HG03095 (cell line): ENCODE measurements at regions not wholly inside any gene's neighbourhood (a gene's known extent, or its start where the extent isn't known, plus 50 kb on each side); places are given as distances from the start of the nearest gene placed in this dataset.
A peak's percentile ranks its signal among the peaks of the same experiment; 100 is the strongest.

ENCODE experiments used
- ATAC-seq: cut with Tn5 transposase; IDR thresholded peaks from one replicate; pipeline ENCODE4 v1.9.1; 2021; ENCODE audit warnings: moderate library complexity; ENCODE audit not compliant: unreplicated experiment

GRCh38 chrX:40197071-40197470, 99.3 kb upstream of the BCOR start:
- no peak for ATAC-seq

DNA sequence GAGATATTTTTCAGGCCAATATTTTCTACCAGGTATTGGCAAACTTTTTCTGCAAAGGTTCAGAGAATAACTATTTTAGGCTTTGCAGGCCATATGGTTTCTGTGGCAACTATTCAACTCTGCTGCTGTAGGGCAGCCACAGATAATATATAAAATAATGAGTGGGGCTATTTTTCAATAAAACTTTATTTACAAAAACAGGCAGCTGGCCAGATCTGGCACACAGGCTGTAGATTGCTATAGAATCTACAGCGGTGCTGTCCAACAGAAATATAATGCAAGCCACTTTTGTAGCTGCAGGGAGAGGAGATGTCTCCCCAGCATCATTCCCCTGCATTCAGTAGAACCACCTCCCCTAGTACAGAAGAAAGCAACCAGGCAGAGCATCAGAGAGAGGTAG, 97.6 kb upstream of the BCOR start:
- no peak for ATAC-seq

GRCh38 chrX:40192196-40192595, 94.4 kb upstream of the BCOR start:
- no peak for ATAC-seq

DNA sequence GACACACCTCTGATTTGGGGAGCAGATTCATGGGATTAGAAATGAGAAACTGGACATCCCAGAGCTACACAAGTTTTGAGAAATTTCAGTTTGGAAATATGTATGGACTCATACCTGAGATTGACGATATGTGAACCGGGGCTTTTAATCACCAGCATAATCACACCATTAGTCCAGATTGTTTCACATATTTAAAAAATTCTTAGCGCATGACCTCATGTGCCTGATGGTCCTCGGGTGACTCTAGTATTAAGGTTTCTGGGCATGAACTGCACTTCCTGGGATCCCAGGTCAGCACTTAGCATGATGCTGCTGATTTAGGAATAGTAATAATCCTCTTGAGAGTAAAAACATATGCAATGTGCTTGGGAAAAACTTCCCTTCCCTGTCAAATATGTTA, 91.9 kb upstream of the BCOR start:
- ATAC-seq = no peak

- ATAC-seq = no peak
Measured at GRCh38 chrX:40188573-40189417, 91.0 kb upstream of the BCOR start.

- ATAC-seq = no peak
Measured at GRCh38 chrX:40184968-40185367, 87.2 kb upstream of the BCOR start.

DNA sequence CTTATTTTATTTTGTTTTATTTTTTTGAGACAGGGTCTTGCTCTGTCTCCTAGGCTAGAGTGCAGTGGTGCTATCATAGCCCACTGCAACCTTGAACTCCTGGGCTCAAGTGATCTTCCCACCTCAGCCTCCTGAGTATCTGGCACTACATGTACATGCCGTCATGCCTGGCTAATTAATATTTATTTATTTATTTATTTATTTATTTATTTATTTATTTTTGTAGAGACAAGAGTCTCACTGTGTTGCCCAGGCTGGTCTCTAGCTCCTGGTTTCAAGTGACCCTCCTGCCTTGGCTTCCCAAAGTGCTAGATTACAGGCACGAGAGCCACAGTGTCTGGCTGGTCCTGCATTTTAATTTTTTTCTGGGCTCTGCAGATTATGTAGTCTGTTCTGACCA, 84.9 kb upstream of the BCOR start:
- ATAC-seq = no peak

GRCh38 chrX:40182095-40182494, 84.3 kb upstream of the BCOR start:
- no peak for ATAC-seq

GRCh38 chrX:40179283-40179682, 81.5 kb upstream of the BCOR start:
- no peak for ATAC-seq

DNA sequence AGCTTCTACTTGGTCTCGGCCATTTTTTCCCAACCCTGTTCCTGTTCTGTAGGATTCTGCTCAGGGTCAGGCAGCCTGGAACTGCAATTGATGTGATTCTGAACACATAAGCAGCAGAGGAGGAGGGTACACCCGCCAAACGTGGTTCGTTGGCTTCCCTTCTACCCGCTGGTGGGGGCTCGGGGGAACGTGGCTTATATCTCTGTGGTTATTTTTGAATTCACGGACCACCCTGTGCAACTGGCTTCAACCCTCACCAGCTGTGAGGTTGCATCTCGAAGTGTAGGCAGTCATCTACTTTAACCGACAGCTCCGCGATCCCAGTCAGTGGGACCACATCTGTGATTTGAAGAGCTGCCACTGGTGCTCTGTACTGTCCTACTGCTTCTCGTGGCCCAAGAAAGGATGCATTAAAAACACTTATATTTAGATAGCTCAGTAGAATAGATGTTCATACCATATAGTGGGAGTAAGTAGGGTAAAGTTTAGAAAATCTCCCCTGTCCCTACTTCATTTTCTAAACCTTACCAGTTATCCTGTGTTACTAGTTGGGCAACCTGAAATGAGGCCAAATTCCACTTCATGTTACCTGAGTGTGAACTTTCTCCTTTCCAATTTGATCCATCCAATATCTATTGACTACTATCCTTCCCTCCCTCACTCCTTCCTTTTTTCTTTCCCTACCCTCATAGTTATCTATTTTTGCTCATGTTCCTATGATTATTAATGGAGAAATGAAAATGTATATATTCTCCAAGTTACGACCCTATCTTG, 80.4 kb upstream of the BCOR start:
- ATAC-seq = no peak

GRCh38 chrX:40177489-40177888, 79.7 kb upstream of the BCOR start:
- no peak for ATAC-seq

DNA sequence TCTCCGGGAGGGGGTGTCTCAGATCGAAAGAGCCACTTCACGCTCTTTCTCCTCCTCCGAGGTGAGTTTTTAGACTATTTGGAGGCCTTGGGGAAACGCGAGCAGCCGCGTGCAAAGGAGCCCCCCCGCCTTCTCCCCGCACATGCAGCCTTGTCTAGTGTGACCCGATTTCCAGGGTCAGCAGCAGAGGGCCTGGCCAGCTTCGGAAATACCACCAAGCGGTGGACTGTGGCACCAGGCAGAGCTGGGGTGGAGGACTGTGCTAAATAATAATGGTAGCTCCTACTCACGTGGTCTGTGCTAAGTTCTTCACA, 79.3 kb upstream of the BCOR start:
- no peak for ATAC-seq

GRCh38 chrX:40176351-40177116, 78.8 kb upstream of the BCOR start:
- ATAC-seq = no peak

DNA sequence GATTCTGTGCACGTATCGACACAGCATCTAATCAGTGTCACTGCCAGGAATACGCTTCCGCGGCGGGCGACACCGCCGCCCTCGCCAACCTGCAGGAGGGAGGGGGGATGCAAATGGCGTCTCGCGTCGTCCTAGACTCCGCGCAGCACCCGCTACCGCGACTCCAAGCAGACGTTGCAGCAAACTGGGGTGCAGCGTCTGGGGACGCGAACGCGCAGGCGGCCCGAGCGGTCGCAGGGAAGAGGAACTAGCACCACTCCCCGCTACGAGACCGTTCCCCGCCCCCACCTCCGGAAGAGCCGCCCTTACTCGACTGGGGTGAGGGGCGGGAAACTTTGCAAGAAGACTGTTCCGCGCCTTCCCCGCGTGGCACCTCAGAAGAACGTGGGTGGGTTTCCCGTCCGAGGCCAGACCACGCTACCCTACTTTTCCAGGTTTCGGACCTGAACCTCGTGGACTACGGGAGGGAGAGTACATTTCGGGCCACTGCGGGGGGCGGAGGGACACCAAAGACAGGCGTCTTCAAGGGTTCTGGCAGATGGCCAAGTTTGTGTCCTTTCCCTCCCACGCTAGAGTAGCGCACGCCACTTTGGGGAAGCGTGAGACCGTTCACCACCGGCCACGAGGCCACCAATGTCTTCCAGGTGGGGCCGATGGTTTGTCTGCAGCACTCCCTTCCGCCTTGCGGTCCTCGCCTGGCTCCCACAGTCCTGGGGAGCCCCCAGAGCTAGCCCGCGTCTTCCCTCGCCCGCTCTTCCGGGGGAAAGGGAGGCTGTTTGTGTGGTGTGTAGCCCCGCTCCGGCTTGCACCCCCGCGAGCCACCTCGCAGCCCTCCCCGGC, 78.0 kb upstream of the BCOR start:
- ATAC-seq = peak; percentile 27

DNA sequence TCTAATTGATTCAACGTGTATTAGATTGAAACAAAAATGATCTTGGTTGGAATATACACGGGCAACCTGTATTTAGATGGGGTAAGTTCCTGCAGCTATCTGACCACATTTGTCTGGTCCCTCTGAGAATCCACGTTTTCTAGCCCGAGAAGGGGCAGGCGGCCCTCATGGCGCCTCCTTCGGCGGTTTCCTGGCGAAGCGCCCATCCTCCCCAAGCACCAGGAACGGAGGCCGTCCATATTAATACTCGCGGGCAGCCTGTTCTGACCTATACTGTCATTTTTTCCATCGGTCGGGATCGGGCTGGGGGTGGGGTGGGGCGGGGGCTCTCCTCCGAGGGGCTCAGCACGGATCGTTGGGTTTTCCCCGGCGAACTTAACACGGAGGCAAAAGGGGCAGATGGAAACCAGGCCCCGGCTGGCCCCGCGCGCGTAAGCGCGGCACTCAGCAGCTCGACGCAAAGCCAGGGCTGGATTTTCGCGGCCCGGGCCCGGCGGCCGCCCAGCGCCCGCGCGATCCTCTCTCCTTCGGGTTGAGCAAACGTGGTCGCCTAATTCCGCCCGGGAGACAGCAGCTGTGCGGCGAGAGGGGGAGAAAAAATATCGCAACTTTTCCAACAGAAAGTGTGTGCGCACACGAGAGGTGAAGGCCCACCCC, 77.2 kb upstream of the BCOR start:
- ATAC-seq = no peak

- ATAC-seq = no peak
Measured at GRCh38 chrX:40174001-40174853, 76.5 kb upstream of the BCOR start.

DNA sequence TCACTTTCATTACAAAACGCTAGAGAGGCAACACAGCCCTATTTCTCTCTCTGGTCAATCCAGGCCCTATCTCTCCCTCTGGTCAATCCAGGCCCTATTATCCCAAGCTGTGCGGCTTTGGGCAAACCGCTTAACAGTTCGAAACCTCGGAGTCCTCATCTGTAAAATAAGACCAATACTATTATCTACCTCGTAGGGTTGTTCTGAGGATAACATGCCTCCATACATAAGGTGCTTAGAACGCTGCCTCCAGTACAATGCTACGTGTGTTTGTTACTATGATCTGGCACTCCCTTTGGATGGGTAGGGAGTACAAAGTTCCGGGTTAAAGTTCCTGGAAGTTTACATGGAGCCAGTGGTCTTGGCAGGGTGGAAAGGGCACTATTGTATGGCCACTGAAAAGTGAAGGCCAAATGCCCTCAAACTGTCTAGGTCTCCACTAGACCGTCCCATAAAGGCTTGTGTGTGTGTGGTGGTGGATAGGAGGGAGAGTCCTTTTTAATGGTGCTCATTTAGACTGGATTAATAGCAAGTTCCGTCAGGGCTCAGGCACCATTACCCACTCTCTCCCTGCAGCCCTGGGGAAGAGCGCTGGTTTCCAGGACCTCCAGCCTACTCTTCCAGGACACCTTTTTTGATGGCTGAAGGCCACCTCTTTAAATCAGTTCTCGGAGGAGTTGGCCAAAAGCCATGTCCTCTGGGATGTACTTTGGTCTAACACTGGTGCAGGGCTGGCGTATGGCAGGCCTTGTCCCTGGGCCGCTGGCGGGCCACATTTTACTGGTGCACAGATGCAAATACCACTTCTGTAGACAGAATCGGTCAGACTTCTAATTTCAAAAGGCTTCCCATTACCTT, 75.6 kb upstream of the BCOR start:
- ATAC-seq = no peak

- ATAC-seq = no peak
Measured at GRCh38 chrX:40172401-40173142, 74.8 kb upstream of the BCOR start.
